Pons (tissue), 1 donor: ENCODE measurements at regions not wholly inside any gene's neighbourhood (a gene's known extent, or its start where the extent isn't known, plus 50 kb on each side); places are given as distances from the start of the nearest gene placed in this dataset.

Source experiments
- DNase-seq: peaks from one replicate; pipeline ENCODE4 v3.0.0-alpha.2; 2016; ENCODE audit warnings: low spot score

DNA sequence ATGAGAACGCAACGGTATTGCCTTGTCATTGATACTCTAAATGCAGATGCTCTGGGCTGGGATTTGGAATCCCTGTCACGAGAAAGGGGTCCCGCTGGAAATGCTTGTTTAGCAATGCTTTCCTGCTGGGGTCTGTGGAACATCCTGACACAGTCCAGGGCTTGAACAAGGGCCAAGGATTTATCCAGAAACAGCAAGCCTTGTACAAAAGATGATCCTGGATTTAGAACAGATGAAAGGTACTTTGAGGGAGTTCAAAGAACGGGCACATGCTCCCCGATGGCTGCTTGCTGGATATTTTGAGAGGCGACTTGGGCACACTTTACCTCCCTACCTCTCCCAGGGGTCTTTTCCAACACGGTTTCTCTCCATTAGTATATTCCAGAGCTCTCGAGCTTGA lies 108.1 kb upstream of the CELF4 start:
- DNase-seq: no peak

DNA sequence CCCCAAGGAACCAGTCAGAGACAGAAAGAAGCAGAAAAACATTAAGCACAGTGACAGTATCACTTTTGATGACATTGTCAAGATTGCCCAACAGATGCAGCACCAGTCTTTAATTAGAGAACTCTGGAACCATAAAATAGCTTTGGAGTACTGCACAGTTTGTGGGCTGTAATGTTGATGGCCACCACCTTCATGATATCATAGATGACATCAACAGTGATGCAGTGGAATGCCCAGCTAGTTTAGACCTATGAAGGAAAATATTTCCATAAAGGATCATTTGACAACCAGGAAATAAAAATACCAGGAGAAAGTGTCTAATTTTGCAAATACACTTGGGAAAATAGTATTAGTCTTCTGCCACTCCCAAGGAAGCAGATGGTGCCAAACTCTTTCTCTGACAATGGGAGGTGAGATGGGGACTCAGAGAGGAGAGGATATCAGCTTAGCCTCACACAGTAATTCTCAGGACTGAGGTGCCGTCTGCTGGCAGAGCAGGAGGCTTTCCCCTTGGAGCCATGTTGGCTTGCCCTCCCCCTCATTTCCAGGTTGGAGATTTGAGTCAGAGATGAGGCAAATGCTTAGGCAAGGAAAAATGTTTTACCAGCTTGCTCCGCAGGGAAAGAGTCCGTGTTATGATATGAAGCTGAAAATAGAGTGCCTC lies 107.5 kb upstream of the CELF4 start:
- DNase-seq: no peak

DNA sequence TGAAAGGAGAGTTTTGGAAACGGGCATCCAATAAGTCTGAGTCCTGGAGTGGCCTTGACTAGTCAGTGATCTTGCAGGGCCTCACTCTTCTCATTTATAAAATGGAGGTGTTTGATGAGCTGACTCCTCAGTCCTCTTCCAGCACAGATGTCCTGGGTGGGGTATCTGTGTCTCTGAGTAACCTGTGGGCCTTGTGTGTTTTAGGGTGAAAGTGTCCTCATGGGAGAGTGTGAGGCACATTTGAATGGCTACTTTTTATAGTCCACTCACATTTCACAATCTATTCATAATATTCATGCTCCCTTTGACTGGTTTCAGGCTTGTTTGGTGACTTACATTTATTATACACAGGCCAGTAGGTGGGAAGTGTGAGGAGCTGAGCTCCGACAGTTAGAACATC lies 106.4 kb upstream of the CELF4 start:
- no peak for DNase-seq

DNA sequence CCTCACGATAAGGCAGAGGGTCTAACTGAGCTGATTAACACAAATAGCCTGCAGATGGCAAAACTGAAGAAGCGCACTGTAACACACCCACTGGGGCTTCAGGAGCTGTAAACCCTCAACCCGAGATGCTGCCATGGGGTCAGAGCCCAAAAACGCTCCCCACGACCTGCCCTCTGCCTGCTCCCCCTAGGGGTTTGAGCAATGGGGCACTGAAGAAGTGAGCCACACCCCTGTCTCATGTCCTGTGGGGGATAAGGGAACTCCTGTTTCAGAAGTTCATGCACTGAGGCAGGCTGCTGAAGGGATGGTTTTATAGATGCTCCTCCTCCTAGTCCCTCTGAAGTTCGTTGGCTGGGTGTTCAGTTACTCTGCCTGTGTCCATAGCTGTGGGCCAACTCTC lies 105.9 kb upstream of the CELF4 start:
- DNase-seq: no peak

DNA sequence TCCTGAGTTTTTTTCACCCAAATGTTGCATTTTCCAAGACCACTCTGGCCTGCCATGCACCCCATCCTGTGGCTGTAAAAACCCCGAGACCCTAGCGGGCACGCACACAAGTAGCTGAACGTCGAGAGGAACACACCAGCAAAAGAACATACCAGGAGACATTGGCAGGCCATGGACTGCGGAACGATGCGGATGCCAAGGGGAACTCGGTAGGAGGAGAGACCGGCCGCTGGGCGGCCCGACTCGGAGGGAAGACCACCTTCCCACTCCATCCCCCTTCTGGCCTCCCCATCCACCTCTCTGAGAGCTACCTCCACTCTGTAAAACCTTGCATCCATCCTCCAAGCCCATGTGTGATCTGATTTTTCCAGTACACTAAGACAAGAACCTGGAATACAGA lies 105.5 kb upstream of the CELF4 start:
- DNase-seq: no peak

DNA sequence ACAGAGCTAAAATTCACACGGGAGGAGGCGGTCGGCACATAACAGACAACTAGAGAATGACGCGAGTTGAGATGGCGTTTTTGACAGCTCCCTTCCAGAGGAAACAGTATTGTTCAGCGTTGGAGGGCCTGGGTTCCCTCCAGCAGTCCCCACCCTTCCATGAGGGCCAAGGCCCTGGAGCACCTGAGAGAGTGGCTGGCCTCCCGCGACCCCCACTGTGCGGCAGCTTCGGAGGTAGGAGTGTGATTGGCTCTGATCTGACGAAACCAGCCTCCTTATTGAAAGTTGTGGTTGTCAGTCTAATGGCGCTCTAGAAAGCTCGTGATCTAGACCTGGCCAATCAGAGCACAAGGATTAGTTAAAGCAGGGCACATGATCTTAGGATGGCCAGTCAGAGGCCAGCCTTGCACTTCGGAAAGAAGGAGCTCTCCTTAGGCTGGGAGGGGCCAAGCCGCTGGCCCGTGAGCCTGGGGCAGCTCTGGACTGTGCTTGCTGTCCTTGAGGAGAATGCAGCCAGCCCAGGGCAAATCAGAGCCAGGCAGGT lies 104.5 kb upstream of the CELF4 start:
- DNase-seq: no peak

DNA sequence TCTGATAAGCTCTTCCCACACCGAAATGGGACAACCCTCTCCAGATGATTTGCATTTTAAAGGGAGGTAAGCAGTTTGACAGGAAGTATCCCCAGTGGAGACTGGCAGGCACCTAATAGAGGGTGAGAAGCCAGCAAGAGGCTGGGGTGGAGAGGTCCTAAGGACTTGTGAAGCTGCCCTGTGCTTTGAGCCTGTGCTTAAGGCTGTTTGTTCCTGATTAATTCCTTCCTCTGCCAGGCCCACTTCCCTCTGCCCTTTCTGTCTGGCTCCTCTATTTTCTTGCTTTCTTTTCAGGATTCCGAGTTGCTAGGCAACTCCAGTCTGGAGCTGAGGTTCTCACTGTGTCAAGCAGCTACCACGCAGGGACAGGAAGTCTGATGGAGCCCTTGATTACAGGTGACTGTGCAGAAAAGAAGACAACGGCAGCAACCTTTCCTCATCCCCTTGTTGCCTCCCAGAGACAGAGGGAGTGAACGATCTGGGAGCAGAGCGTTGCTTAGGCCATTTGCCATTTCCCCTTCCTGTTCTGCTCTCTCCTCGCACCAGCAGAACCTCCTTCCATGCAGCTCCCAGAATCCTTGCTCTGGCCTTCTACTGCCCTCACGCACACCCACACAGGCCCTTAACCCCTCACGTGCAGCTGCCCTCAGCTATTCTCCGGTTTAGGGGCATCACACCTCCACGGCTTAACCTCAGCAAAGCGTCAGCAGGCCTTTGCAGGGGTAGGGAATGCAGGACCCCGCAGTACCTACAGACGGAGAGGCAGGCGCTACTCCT lies 103.6 kb upstream of the CELF4 start:
- DNase-seq: peak; percentile 26

DNA sequence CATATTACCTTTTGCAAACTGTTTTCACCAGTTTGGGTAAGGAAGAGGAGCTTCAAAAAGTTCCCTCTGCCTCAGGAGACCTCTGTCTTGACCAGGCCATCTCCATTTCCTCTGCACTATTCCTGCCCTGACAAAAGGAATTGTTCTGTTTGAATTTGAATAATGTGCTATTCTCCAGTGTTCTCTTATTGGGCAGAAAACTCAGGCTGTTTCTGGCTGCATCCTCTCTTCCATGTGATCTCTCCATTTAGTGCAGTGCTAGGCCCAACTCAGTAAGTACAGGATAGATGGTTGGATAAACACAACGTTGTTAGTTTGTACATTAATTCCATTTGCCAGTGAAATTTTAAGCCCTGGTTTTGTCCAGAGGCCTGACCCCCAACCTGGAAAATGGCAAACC lies 102.2 kb upstream of the CELF4 start:
- peak; percentile 78 for DNase-seq

DNA sequence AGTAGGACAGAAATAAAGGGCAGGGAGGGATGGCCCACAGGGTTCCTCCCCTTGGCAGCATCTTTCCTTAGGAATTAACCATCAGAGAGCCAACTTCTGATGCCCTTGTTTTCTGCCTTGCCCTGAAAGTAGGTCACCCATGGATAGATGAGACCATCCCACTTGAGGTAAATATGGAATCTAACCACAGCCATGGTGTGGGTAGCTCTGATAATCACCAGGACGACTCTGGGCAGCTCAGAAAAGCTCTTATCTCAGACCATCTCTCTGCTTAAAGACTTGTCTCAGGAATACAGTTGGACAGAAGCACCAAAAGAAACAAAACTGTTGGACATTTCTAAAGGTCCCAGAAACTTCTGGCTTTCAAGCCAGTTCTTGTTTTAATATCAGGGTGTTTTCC lies 101.4 kb upstream of the CELF4 start:
- no peak for DNase-seq

DNA sequence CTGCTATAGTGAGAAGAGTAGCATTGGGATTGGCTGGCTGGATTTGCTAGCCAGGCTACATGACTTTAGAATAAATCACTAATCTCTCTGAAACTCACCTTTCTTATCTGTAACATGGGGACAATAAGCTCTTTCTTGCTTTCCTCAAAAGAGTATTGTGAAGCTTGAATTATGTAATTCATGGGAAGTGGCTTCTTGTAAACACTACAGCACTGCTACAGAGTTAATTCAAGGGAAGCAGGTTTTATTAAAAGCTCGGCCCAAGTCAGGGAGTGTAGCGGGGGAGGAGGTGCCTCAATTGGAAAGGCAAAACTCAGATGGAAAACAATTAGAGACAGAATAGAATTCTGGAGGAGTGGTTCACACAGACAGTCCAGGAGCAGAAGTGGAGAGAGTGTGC lies 100.9 kb upstream of the CELF4 start:
- no peak for DNase-seq

DNA sequence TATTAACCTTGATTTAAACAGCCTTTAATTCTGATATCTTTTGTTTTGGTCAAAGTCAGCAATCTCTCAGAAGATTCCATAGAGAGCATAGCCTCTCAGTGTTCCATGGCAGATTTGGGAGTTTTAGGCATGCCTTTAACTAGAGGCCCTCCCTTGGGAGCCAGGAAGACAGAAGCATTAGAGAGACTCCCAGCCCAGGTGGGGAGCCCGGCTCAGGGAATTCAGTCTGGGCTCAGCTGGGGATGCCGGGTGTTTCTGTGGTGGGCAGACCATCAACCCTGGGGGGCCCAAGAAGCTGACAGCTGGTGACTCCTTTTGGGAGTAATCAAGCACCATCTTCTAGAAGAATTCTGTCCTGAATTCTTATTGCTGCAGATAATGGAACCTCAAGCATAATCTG lies 99.7 kb upstream of the CELF4 start:
- DNase-seq: no peak

DNA sequence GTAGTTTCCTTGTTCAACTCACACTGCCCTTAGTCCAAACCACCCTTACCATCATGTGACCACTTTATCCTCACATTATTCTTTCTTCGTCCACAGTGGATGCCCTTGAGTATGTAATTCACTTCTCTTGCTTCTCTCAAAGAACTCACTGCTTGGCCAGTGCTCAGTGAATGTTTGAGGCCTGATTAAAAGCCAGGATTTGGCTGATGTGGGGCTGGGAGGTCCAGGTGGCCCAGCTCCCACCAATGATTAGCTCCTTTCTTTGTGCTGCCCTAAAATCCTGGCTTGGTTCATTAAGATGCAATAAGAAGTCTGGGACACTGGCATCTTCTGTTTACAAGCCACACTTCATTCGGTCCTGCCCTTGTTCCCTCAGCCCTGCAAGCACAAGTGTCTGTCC lies 97.8 kb upstream of the CELF4 start:
- peak; percentile 52 for DNase-seq

DNA sequence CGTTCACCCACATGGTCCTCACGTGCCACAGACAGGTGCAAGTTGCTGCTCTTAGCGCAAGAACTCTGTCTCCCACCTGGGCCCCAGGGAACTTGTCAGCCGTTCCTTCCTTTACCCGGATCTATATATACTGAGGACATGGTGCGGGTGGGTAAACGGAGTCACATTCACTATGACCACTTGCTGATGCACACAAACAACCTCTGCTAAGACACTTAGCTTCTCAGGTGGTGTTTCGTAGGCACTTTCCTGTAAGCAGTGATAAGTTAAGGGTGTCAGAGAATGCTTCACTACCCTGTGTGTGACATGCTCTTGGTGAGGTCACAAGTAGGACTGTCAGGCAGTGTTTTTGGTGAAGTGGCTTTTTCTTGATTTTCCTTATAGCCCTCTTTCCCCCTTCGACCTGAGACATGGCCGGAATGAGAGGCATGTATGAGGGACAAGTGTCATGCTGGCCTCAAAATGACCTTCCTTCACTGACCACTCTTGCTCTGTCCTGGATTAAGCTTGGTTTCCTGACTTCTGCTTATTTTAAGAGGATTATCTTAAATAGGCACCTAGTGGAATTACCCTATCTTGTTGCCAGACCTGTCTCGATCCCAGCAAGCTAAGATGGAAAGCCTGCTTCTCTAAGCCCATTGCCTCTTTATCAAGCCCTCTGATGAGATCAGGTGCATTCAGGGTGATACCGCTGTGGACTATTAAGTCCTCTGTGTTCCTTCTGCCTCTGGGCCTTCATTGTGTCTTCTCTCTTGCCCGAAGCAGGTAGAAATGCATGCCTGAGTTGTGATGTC lies 97.1 kb upstream of the CELF4 start:
- no peak for DNase-seq

DNA sequence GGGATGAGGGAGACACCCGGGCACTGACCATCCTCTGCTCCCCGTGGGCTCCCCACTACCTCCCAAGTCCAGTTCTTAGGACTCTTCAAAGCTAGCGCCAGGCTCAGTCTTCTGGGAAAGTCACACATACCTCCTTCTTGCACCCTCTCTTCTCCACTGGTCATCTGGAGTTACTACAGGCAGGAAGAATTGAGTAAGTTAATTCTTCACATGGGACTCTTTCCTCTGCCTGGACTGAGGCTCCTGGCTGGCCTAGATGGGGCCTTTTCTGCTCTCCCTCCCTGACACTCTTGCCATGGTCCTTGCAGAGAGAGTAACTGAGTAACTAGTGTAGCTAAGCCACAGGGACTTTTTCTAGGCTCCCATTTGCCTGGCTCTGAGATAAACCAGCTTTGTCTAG lies 96.5 kb upstream of the CELF4 start:
- no peak for DNase-seq

DNA sequence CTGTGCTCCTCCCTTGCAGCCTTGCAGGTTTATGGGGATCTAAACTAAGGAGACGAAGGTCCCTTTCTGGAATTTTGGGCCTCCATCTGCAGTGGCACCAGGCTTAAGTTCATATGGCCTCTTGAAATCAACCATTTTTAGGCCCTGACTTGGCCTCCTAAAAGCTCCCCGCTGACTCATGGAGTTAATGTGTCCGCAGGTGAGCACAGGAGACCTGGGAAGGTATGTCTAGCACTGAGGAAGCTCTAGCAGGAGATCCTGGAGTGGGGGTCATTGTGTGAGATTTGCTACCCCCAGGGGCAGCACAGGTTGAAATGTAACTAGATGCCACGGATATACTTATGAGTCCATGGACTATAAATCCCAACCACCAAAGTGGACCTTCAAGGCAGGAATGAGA lies 95.9 kb upstream of the CELF4 start:
- no peak for DNase-seq

DNA sequence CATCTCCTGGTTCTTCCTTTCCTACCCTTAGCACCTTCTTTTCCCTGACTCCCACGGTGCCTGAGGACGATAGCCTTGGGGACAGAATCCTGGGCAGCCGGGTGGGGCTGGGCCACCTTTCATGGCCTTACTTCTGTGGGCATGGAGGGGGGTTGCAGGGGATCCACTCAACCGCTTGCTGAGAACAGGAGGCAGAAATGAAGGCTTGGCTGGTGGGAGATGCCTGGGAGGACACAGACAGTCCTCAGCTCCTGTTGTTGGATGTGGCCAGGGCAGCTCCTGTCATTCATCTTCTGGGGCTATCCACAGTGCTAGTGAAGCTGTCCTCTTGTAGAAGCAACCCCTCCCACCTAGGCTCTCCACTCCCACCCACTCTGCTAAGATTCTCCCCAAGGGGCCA lies 95.5 kb upstream of the CELF4 start:
- DNase-seq: no peak

DNA sequence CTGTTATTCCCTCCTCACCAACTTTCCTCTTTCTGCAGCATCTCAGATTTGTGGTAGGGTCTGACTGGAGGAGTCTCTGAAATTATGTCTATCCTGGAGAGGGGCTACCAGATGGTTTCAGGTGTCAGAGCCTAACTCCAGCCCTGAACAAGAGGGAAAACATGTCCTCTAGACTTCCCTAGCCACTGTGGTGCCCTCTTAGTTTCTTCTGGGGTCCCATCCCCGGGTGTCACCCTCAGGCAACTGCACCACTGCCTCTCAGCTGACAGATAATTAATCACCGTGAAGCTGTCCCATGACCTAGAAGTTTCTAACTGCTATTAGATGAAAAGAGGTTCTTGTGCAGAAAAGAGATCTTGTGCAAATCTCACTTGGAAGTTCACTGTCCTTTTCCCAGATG lies 95.1 kb upstream of the CELF4 start:
- no peak for DNase-seq

DNA sequence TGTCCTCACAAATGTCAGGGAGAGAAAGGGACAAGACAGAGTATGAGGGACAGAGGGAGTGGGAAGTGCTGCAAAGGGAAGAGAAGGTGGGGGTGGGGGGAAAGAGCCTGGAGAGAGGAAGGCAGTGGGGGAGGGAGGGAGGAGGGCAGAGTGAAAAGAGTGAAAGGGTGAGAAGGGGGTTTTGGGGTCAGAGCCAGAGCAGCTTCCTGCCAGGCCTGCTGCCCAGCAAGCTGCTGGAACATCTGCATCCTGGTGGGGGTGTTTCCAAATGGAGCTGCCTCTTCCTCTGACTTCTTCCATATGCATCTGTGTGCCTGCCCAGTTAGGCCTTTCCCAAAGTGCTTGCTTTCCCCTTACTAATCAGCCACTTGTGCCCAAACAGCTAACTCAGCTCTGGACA lies 94.3 kb upstream of the CELF4 start:
- DNase-seq: no peak

DNA sequence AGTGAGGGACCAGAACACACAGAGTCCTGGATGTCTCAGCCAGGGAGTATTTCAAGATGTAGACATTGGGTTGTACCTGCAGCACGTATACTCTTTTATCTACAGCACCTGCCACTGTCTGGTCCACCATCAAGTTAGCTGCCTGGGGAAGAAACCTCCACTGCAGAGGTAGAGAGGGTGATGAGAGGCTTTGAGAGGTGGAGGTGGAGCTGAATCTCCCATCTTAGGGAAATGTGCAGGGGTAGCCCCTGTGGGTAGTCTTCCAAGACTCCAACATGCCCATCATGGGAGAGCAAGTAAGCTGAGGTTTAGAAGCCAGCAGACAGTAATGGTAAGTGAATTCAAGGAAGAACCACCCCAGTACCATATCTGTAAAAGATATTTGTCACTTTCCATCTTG lies 93.3 kb upstream of the CELF4 start:
- no peak for DNase-seq

DNA sequence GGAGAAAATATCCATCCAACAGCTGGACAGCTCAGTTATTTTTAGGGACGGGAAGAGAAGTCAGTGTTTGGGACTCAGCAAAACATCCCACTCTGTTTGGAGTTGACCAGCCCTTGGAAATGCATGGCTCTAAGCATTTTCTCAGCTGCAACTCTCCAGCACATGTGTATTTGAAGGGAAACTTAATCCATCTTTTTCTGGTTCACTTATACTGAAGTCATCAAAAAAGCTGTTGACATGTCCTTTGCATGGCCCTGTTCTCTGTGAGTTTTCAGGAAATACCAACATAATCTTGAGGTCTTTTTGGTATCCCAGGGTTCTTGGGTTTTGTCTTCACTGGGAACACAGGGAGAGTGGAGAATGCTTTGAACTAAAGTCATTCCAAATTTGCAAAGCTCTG lies 91.9 kb upstream of the CELF4 start:
- DNase-seq: no peak

DNA sequence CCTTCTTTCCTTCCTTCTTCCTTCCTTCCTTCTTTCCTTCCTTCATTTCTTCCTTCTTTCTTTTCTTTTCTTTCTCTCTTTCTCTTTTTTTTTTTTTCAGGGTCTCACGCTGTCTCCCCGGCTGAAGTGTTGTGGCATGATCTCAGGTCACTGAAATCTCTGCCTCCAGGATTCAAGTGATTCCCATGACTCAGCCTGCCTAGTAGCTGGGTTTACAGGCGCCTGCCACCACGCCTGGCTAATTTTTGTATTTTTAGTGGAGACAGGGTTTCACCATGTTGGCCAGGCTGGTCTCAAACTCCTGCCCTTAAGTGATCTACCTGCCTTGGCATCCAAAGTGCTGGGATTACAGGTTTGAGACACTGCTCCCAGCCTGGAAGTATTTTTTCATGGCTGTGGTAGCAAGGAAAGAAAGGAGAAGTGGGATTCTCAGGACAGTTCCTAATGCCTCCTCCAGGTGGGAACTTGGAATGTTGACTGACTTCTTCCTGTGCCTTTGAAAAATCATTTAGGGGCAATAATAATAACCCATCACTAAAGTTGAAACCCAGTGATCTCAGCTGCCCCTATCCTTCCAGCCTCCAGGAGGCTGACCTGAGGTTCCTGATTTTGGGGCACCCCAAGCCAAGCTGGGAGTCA lies 89.3 kb upstream of the CELF4 start:
- DNase-seq: no peak

DNA sequence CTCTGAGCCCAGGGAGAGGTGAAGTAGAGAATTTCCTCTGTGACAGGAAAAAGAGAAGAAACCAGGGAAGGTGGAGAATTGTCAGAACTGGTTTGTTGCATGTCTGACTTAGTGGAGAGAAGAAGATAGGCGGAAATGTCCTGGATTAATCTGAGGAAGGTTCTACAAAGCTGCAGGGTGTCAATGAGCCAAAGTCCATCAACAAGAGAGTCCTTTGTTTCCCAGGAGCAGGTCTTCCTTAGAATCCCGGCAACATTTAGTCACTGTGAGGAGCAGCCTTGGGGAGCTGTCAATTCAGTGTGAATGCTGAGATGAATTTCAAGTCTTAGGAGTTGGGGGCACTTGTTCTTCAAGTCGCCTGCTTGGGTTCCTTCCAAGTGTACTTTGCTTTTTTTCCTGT lies 88.4 kb upstream of the CELF4 start:
- peak; percentile 32 for DNase-seq
